NCI-H1092 treated with DMSO at 0.1 percent for 48 hours (cell line): ENCODE measurements at regions not wholly inside any gene's neighbourhood (a gene's known extent, or its start where the extent isn't known, plus 50 kb on each side); places are given as distances from the start of the nearest gene placed in this dataset.
"Not testable (repeated sequence)": the region's sequence is repeated elsewhere in the genome, so short reads cannot be mapped to it uniquely, and the experiment has no call there.

Source experiments
- DNase-seq: peaks from one replicate; lab custom pipeline; 2025; lab: John Stamatoyannopoulos, UW

- no peak for DNase-seq
Observed at GRCh38 chr10:9289811-9290210, 1235.3 kb downstream of the GATA3 start.

DNA sequence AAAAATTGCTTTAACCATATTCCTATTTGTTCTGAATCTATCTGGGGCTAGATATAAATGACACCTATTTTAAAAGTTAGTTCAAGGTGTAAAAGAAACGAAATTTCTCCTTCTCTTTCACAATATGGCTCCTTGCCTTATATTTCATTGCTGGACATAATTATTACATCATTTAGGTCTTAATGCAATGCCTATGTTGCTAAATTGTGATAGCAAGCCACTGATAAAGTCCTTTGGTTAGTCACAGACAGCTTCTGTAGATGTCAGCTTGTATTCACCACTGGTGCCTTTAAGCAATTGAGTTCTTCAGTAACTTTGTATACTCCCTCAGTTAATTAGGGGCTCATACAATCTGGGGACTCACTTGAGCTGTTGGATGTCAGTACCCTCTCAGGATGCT is 1236.6 kb downstream of the GATA3 start:
- no peak for DNase-seq

GRCh38 chr10:9294132-9294663 is 1239.7 kb downstream of the GATA3 start:
- DNase-seq = no peak

DNA sequence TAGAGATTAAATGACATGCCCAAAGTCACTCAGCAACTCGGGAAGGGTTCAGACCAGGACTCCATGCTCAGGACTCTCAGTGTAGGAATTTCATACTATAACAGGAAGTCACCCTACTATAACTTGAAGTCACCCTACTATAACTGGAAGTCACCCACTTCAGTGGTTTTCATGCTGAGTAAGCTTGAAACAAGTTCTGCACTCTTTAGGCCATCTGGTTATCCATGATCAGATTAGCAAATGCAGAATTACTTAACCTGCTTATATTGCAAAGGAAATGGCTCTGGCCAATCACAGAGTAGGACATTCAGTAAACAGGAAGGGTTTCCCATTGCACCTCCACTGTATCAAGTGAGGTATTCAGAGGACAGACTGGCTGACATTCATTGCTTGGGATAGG is 1240.4 kb downstream of the GATA3 start:
- DNase-seq = no peak

GRCh38 chr10:9296190-9296589 is 1241.7 kb downstream of the GATA3 start:
- DNase-seq = no peak

DNA sequence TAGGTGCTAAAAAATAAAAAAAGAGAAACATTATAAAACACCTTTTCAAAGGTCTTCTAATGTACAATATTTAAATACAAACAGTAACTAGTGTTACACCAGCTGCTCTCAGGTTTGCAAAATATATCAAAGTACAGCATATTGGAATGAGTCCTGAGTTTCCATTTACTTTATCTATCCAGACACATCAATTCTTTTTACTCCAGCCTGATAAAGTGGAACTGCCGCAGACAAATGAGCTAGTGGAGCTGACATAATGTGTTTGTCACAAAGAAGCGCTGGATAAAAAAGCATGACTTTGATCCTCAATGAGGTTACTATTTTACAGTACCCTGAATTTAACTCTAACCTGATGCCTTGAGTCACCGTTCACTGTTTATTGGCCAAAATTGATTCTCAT is 1243.1 kb downstream of the GATA3 start:
- DNase-seq = no peak

- no peak for DNase-seq
Observed at GRCh38 chr10:9299966-9300365, 1245.5 kb downstream of the GATA3 start.

DNA sequence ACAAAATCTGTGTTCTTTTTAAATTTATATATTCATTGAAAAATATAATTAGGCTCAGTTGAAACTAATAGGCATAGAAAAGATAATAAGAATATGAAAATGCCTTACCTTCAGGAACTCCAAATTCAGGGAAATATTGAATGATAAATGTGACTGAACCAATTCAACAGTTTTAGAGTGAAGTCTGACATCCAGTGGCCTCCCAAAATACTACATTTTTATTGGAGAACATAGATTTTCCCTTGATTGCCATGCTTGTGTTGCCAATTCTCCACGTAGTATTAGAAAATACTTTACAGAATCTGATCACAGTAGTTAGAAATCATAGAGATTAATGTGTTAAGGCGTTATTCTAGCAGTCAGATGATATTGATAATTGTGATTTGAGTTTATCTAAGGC is 1246.7 kb downstream of the GATA3 start:
- DNase-seq = no peak

DNA sequence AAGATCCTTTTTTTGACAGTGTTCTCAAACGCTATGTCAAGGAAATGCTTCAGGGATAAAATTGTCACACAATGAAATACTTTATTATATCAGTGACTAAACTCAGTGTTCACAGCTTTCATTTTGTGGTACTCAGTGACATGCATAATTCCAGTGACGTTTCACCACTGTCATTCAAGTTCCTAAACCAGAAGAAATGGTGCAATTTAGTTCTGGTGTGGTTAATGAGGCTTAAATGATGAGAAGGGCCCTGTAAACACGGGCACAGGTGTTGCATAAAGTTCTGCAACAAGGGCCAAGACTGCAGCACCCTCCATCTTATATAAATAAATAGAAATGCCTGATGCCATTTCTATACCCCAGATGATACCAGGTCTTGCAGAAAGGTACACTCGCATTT is 1247.1 kb downstream of the GATA3 start:
- DNase-seq = no peak

DNA sequence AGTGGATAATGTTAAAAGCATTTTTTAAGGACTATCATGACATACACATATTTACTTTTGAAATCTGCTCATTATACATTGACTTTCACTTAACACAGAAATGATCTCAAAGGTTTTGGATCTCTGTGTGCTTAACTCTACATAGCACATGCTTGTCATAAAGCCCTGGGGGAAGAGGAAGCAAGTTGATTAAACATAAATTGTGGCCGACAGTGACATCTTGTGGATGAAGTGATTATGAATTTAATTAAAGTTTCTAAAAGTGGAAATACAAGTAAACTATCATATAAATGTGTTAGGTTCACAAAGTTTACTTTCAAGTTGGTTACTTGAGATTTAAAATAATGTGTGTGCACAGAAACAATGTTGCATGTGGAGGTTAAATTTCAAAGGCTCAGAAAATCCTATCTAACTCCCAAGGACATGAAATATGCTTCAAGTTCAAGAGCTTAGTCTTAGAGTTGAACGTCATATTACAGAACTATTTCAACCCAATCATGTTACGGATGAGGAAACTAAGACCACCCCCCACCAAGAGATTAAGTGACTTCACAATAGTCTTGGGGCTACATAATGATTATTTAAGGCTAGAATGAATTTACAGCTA is 1247.8 kb downstream of the GATA3 start:
- peak; percentile 10 for DNase-seq

DNA sequence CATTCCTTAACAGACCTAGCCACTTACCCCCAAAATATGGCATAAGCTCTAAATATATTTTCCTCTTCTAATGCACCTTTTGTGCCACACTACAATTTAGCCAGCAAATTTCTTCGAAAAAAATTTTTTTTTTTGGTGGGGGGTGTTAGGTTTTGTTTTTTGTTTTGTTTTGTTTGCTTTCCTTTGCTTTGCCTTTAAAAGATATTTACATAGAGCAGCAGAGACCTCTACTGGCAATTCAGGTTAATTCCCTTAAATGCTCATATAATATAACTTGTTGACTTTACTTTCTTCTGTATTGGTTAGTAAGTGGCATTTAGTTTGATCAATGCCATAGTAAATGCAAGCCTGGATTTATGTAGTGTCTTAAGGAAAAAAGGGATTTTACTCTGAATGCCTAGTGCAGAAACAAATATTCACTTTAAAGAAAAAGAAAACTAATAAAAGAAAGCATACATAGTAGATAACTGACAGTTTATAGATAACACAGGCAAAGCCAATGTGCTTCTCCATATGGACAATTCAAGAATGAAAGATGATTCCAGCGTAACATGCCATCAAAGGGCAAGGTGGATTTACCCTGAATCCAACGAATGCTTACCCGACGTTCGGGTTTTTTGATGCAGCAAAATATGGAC is 1250.6 kb downstream of the GATA3 start:
- DNase-seq = no peak

DNA sequence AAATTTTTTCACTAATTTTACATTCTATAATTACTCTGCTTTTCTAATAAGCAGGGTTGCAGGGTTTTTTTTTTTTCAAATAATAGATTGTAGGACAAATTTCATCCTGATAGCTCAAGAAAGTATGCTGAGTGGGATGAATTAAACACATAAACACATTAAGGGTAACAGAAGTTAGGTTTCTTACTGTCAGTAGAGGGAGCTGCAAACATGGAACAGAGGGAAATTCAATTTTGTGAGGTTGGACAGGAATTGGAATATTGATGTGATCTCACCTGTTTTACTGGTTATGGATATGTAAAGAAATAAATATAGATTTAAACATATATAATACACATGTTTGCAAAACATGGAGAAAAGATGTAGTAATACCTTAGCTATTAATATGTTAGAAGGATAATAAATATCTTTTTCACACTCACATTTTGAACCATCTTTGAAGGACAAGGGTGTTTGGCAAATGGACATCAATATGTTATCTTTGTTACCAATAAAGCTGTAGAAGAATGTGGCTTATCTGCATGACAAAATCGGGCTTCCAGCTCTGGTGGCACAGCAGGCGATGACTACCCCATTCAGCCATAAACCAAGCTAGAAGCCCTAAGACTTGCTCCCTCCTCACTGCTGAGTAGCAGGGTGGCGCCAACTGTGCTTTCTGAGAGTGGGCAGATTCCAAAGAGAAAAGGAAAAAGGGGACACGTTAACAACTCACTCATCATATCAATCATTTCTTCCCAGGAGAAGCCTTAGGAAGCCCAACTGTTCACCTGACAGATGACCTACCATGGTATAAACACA is 1257.4 kb downstream of the GATA3 start:
- no peak for DNase-seq

GRCh38 chr10:9315292-9315691 is 1260.8 kb downstream of the GATA3 start:
- no peak for DNase-seq

GRCh38 chr10:9331583-9332008 is 1277.1 kb downstream of the GATA3 start:
- DNase-seq = peak; percentile 4

DNA sequence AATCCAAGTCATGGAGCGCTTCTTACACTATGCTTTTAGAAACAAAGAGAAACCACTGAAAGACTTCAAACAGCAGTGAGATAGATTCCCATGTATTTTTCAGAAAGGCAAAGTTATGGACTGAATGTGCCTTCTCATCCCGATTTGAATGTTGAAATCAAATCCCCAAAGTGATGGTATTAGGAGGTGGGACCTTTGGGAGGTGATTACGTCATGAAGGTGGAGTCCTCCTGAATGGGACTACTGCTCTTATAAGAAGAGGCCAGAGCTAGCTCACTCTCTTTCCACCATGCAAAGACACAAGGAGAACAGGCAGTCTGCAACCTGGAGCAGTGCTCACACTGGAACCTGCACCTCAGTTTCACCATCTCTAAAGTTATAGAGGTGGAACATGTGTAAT is 1279.8 kb downstream of the GATA3 start:
- no peak for DNase-seq

GRCh38 chr10:9339716-9340115 is 1285.2 kb downstream of the GATA3 start:
- DNase-seq = no peak

GRCh38 chr10:9342885-9343570 is 1288.5 kb downstream of the GATA3 start:
- DNase-seq = peak; percentile 17

- DNase-seq = not testable (repeated sequence)
Observed at GRCh38 chr10:9347933-9348332, 1293.4 kb downstream of the GATA3 start.

DNA sequence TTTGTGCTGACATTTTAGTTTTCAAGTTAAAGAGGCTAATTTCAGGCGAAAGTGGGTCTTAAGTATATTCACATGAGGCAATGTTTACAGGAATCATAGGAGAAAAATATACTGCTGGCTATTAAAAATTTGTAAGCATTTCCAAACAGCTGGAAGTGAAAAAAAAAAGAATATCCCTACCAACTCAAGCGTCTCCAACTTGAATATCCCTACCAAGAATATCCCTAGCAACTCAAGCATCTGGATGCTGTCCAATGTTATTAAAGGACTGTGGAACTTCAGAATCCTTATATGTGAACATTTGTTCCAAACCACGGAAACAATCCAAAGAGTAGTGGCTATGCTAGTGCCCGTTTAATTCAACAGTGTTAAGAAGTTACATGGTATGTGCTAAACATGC is 1303.0 kb downstream of the GATA3 start:
- DNase-seq = no peak

GRCh38 chr10:9362721-9363120 is 1308.2 kb downstream of the GATA3 start:
- no peak for DNase-seq

DNA sequence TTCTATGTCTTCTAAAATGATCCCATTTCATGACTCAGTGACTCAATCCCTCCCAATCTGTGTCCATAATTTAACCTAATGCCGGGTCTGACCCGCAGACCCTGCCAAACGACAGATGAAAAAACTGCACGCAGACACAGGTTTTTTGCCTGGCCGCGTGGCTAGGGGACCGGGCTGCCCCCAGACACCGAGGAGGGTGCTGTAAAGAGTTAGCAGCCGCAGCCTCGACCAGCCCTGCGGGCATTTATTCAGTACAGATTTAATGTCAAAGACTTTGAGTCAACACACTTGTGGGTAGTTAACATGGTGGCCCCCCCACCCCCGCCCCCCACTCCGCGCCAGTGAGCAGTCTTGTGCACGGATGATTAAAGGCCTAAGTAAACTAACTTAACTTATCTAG is 1324.7 kb downstream of the GATA3 start:
- no peak for DNase-seq

GRCh38 chr10:9381733-9382532 is 1327.4 kb downstream of the GATA3 start:
- DNase-seq = no peak
